Suprapubic skin (tissue), 4 donors: ENCODE measurements at regions not wholly inside any gene's neighbourhood (a gene's known extent, or its start where the extent isn't known, plus 50 kb on each side); places are given as distances from the start of the nearest gene placed in this dataset.

ENCODE experiments used
- EP300 ChIP-seq: sonication (generic); formaldehyde crosslinking; IDR thresholded peaks from one replicate; pipeline ENCODE4 v1.6.1; 2017; ENCODE audit warnings: antibody characterized with exemption
- POLR2A ChIP-seq, 2 donors: fragments of 450-650 bp; IDR thresholded peaks; one replicate each; pipeline ENCODE4 v1.6.1; 2017; ENCODE audit warnings: antibody characterized with exemption in 2 of 2, mild to moderate bottlenecking in 2 of 2, moderate library complexity in 2 of 2
- POLR2AphosphoS5 ChIP-seq, 3 donors: sonication (generic); formaldehyde crosslinking; IDR thresholded peaks; one replicate each; pipeline ENCODE4 v1.6.1; 2017; ENCODE audit warnings: antibody characterized with exemption in 3 of 3
- TF ChIP-seq, protein P1 (sequence below), 2 donors: fragments of 200-600 bp in 1 of 2; fragments of 450-650 bp in 1 of 2; sonication (generic) in 1 of 2; IDR thresholded peaks; one replicate each; pipeline ENCODE4 v1.5.1; 2016 to 2019; ENCODE audit warnings: antibody characterized with exemption in 2 of 2, mild to moderate bottlenecking in 1 of 2, moderate library complexity in 1 of 2

- TF ChIP-seq POLR2A (IDR thresholded peaks at IDR 0.05) = no peak
- TF ChIP-seq POLR2AphosphoS5 (IDR thresholded peaks at IDR 0.05) = no peak
- TF ChIP-seq, protein P1, sequence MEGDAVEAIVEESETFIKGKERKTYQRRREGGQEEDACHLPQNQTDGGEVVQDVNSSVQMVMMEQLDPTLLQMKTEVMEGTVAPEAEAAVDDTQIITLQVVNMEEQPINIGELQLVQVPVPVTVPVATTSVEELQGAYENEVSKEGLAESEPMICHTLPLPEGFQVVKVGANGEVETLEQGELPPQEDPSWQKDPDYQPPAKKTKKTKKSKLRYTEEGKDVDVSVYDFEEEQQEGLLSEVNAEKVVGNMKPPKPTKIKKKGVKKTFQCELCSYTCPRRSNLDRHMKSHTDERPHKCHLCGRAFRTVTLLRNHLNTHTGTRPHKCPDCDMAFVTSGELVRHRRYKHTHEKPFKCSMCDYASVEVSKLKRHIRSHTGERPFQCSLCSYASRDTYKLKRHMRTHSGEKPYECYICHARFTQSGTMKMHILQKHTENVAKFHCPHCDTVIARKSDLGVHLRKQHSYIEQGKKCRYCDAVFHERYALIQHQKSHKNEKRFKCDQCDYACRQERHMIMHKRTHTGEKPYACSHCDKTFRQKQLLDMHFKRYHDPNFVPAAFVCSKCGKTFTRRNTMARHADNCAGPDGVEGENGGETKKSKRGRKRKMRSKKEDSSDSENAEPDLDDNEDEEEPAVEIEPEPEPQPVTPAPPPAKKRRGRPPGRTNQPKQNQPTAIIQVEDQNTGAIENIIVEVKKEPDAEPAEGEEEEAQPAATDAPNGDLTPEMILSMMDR (IDR thresholded peaks at IDR 0.05) = no peak
- TF ChIP-seq EP300 = no peak
These were observed 192.4 kb downstream of the ACTL7B start for GRCh38 chr9:108663422-108663821.
